NB4 (cell line): ENCODE measurements at regions not wholly inside any gene's neighbourhood (a gene's known extent, or its start where the extent isn't known, plus 50 kb on each side); places are given as distances from the start of the nearest gene placed in this dataset.

Experiments
- DNase-seq: peaks from one replicate; pipeline ENCODE4 v3.0.0; 2010; ENCODE audit warnings: low read depth
- H3K4me3 ChIP-seq: one replicate; pipeline ENCODE4 v1.5.1; 2011; ENCODE audit warnings: mild to moderate bottlenecking, low read depth, low read length, moderate library complexity
- CTCF ChIP-seq: IDR thresholded peaks from one replicate; pipeline ENCODE4 v1.5.1; 2012; ENCODE audit warnings: low read depth, low read length
- MAX ChIP-seq: IDR thresholded peaks from 2 replicates; pipeline ENCODE4 v1.6.1; 2011; ENCODE audit warnings: low read depth, low read length
- MYC ChIP-seq: IDR thresholded peaks from 2 replicates; pipeline ENCODE4 v1.6.1; 2011; ENCODE audit warnings: low read depth, low read length
- POLR2A ChIP-seq: IDR thresholded peaks from 2 replicates; pipeline ENCODE4 v1.6.1; 2011; ENCODE audit warnings: mild to moderate bottlenecking; ENCODE audit not compliant: insufficient read length; ENCODE audit errors: extremely low read depth

- TF ChIP-seq MYC (no peak), MAX (no peak)
- no peak overlapping the region for H3K4me3 ChIP-seq
- DNase-seq = no peak
These were observed 237.6 kb upstream of the POM121L12 start for GRCh38 chr7:52797801-52798200.

GRCh38 chr7:52794621-52795020 is 240.8 kb upstream of the POM121L12 start:
- no peak for TF ChIP-seq CTCF
- no peak for TF ChIP-seq MYC
- no peak for TF ChIP-seq MAX
- TF ChIP-seq POLR2A = no peak
- H3K4me3 ChIP-seq = no peak overlapping the region
- no peak for DNase-seq

GRCh38 chr7:52791176-52791700 is 244.2 kb upstream of the POM121L12 start:
- DNase-seq = no peak
- no peak overlapping the region for H3K4me3 ChIP-seq
- TF ChIP-seq MAX (no peak), CTCF (no peak), MYC (no peak), POLR2A (no peak)

GRCh38 chr7:52786174-52786573 is 249.3 kb upstream of the POM121L12 start:
- TF ChIP-seq CTCF (no peak), POLR2A (no peak), MYC (no peak), MAX (no peak)
- DNase-seq = no peak
- no peak overlapping the region for H3K4me3 ChIP-seq

- TF ChIP-seq POLR2A (no peak), CTCF (no peak), MYC (no peak), MAX (no peak)
- DNase-seq = no peak
- H3K4me3 ChIP-seq = no peak overlapping the region
These were observed 253.1 kb upstream of the POM121L12 start for GRCh38 chr7:52782348-52782747.

GRCh38 chr7:52781250-52781649 is 254.2 kb upstream of the POM121L12 start:
- no peak for DNase-seq
- H3K4me3 ChIP-seq = no peak overlapping the region
- no peak for TF ChIP-seq CTCF
- no peak for TF ChIP-seq POLR2A
- no peak for TF ChIP-seq MYC
- no peak for TF ChIP-seq MAX
